IMR-90 (cell line): ENCODE measurements at regions not wholly inside any gene's neighbourhood (a gene's known extent, or its start where the extent isn't known, plus 50 kb on each side); places are given as distances from the start of the nearest gene placed in this dataset.

ENCODE experiments used
- ATAC-seq: fragments of 200-7000 bp; cut with Tn5 transposase; 2 replicates; pipeline ENCODE4 v1.9.1; 2020; ENCODE audit warnings: low read depth, mild to moderate bottlenecking, moderate library complexity
- BruUV-seq: library from RNA; stranded (reverse); fragments of 400-500 nt; replicated peaks from 2 replicates; lab custom pipeline; 2021; lab: Mats Ljungman, UMichigan
- CTCF ChIA-PET: fragments of 300-600 bp; formaldehyde crosslinking; extraction: SDS; loops from one replicate; lab custom pipeline; 2021; ENCODE audit warnings: antibody characterized with exemption; lab: Yijun Ruan, JAX
- POLR2A ChIA-PET: fragments of 300-600 bp; sonication (Branson Sonifier 250); formaldehyde crosslinking; loops from one replicate; lab custom pipeline; 2022; ENCODE audit warnings: antibody characterized with exemption; ENCODE audit not compliant: unreplicated experiment; lab: Charles Lee
- DNase-seq: peaks from one replicate; pipeline ENCODE4 v3.0.0; 2013
- H2AFZ ChIP-seq: replicated peaks from 2 replicates; pipeline ENCODE3; 2013; ENCODE audit warnings: low read length, mild to moderate bottlenecking; ENCODE audit not compliant: poor library complexity
- H2AK5ac ChIP-seq: 2 replicates; pipeline ENCODE4 v1.6.1; 2013; ENCODE audit warnings: low read depth, low read length, inconsistent platforms
- H2AK9ac ChIP-seq: replicated peaks from 2 replicates; pipeline ENCODE3; 2013; ENCODE audit warnings: mild to moderate bottlenecking, low read depth, low read length, moderate library complexity; ENCODE audit not compliant: poor library complexity
- H2BK120ac ChIP-seq: 2 replicates; pipeline ENCODE4 v1.6.1; 2013; ENCODE audit warnings: low read depth, low read length, inconsistent platforms
- H2BK15ac ChIP-seq: 3 replicates; pipeline ENCODE4 v1.6.1; 2013; ENCODE audit warnings: low read depth, low read length, inconsistent platforms
- H2BK20ac ChIP-seq: 2 replicates; pipeline ENCODE4 v1.6.1; 2013; ENCODE audit warnings: low read depth, mild to moderate bottlenecking, inconsistent platforms, low read length, moderate library complexity
- H2BK5ac ChIP-seq: 2 replicates; pipeline ENCODE4 v1.6.1; 2013; ENCODE audit warnings: mild to moderate bottlenecking, low read depth, low read length, inconsistent platforms; ENCODE audit not compliant: poor library complexity, severe bottlenecking
- H3K14ac ChIP-seq: replicated peaks from 2 replicates; pipeline ENCODE4 v1.6.1; 2013; ENCODE audit warnings: low read depth, low read length, inconsistent platforms
- H3K18ac ChIP-seq: 2 replicates; pipeline ENCODE4 v1.6.1; 2013; ENCODE audit warnings: low read depth, low read length, control low read depth
- H3K23ac ChIP-seq: 2 replicates; pipeline ENCODE4 v1.6.1; 2013; ENCODE audit warnings: low read depth, low read length, inconsistent platforms
- H3K27ac ChIP-seq: 2 replicates; pipeline ENCODE4 v1.5.1; 2013; ENCODE audit warnings: mild to moderate bottlenecking, control low read depth, low read length; ENCODE audit not compliant: insufficient read depth
- H3K27me3 ChIP-seq: 2 replicates; pipeline ENCODE4 v1.6.1; 2013; ENCODE audit warnings: low read length; ENCODE audit not compliant: control insufficient read depth, insufficient read depth
- H3K36me3 ChIP-seq: 2 replicates; pipeline ENCODE4 v1.6.1; 2013; ENCODE audit warnings: low read length, mixed read lengths; ENCODE audit not compliant: control insufficient read depth, insufficient read depth
- H3K4ac ChIP-seq: 2 replicates; pipeline ENCODE4 v1.6.1; 2013; ENCODE audit warnings: low read depth, low read length, inconsistent platforms
- H3K4me1 ChIP-seq: 2 replicates; pipeline ENCODE4 v1.6.1; 2013; ENCODE audit warnings: low read length, mixed read lengths; ENCODE audit not compliant: control insufficient read depth, insufficient read depth
- H3K4me2 ChIP-seq: 2 replicates; pipeline ENCODE4 v1.6.1; 2013; ENCODE audit warnings: low read depth, mild to moderate bottlenecking, control low read depth, low read length, moderate library complexity
- H3K4me3 ChIP-seq: 2 replicates; pipeline ENCODE4 v1.5.1; 2013; ENCODE audit warnings: low read depth, mild to moderate bottlenecking, control low read depth, low read length, moderate library complexity; ENCODE audit not compliant: insufficient read depth
- H3K56ac ChIP-seq: 2 replicates; pipeline ENCODE4 v1.6.1; 2013; ENCODE audit warnings: low read length, inconsistent platforms; ENCODE audit not compliant: insufficient read depth; ENCODE audit errors: extremely low read depth
- H3K79me1 ChIP-seq, 2 experiments: 2 replicates each; pipeline ENCODE4 v1.6.1; 2013; ENCODE audit warnings: low read length in 2 of 2, inconsistent platforms in 1 of 2, low read depth in 1 of 2
- H3K9ac ChIP-seq: 2 replicates; pipeline ENCODE4 v1.6.1; 2013; ENCODE audit warnings: low read depth, low read length, control low read depth
- H3K9me1 ChIP-seq: 2 replicates; pipeline ENCODE4 v1.6.1; 2013; ENCODE audit warnings: low read length, inconsistent platforms; ENCODE audit not compliant: insufficient read depth
- H3K9me3 ChIP-seq: 2 replicates; pipeline ENCODE4 v1.6.1; 2013; ENCODE audit warnings: low read length; ENCODE audit not compliant: control insufficient read depth, insufficient read depth
- H4K20me1 ChIP-seq: 2 replicates; pipeline ENCODE4 v1.6.1; 2013; ENCODE audit warnings: low read length, inconsistent platforms; ENCODE audit not compliant: insufficient read depth
- H4K5ac ChIP-seq: 2 replicates; pipeline ENCODE4 v1.6.1; 2013; ENCODE audit warnings: mild to moderate bottlenecking, low read depth, low read length, control low read depth
- H4K8ac ChIP-seq, 2 experiments: 2 replicates each; pipeline ENCODE4 v1.6.1; 2013; ENCODE audit warnings: low read depth in 2 of 2, low read length in 2 of 2, control low read depth in 1 of 2, inconsistent platforms in 1 of 2
- H4K91ac ChIP-seq: 2 replicates; pipeline ENCODE4 v1.6.1; 2013; ENCODE audit warnings: low read depth, low read length, inconsistent platforms; ENCODE audit not compliant: insufficient read depth
- BHLHE40 ChIP-seq: fragments of 150-350 bp; IDR thresholded peaks from 2 replicates; pipeline ENCODE4 v1.6.1; 2016; ENCODE audit warnings: mild to moderate bottlenecking, low read depth, low read length
- CTCF ChIP-seq: conservative IDR thresholded peaks from 2 replicates; pipeline ENCODE4 v1.5.1; 2012; ENCODE audit warnings: mild to moderate bottlenecking, low read depth, low read length, improper control_type of control experiment
- ELK1 ChIP-seq: fragments of 150-350 bp; IDR thresholded peaks from 2 replicates; pipeline ENCODE4 v1.6.1; 2016; ENCODE audit warnings: low read depth, mild to moderate bottlenecking, low read length, moderate library complexity, borderline replicate concordance
- FOS ChIP-seq: fragments of 150-350 bp; IDR thresholded peaks from 2 replicates; pipeline ENCODE4 v1.6.1; 2016; ENCODE audit warnings: low read depth, low read length
- MAFK ChIP-seq: IDR thresholded peaks from 2 replicates; pipeline ENCODE4 v1.6.1; 2012; ENCODE audit warnings: low read depth, low read length, improper control_type of control experiment
- MAZ ChIP-seq: IDR thresholded peaks from 2 replicates; pipeline ENCODE4 v1.6.1; 2012; ENCODE audit warnings: low read depth, mild to moderate bottlenecking, low read length, improper control_type of control experiment, moderate library complexity, borderline replicate concordance
- MXI1 ChIP-seq: IDR thresholded peaks from 2 replicates; pipeline ENCODE4 v1.6.1; 2012; ENCODE audit warnings: low read depth, mild to moderate bottlenecking, low read length, moderate library complexity, borderline replicate concordance
- NFE2L2 ChIP-seq: fragments of 150-350 bp; IDR thresholded peaks from 2 replicates; pipeline ENCODE4 v1.6.1; 2016; ENCODE audit warnings: low read depth, mild to moderate bottlenecking, low read length
- POLR2A ChIP-seq: IDR thresholded peaks from 2 replicates; pipeline ENCODE4 v1.6.1; 2012; ENCODE audit warnings: mild to moderate bottlenecking, low read depth, low read length
- RAD21 ChIP-seq: IDR thresholded peaks from 2 replicates; pipeline ENCODE4 v1.6.1; 2012; ENCODE audit warnings: low read length, improper control_type of control experiment
- RCOR1 ChIP-seq: IDR thresholded peaks from 2 replicates; pipeline ENCODE4 v1.6.1; 2012; ENCODE audit warnings: mild to moderate bottlenecking, low read length, improper control_type of control experiment; ENCODE audit not compliant: insufficient replicate concordance
- RFX5 ChIP-seq: IDR thresholded peaks from 2 replicates; pipeline ENCODE4 v1.8.0; 2012; ENCODE audit warnings: low read depth, mild to moderate bottlenecking, low read length, moderate library complexity
- SMC3 ChIP-seq: fragments of 150-350 bp; IDR thresholded peaks from 2 replicates; pipeline ENCODE4 v1.6.1; 2016; ENCODE audit warnings: low read depth, mild to moderate bottlenecking, antibody characterized with exemption, low read length, moderate library complexity
- USF2 ChIP-seq: fragments of 150-350 bp; IDR thresholded peaks from 2 replicates; pipeline ENCODE4 v1.6.1; 2017; ENCODE audit warnings: mild to moderate bottlenecking, antibody characterized with exemption, low read length, low read depth
- WGBS, 2 experiments: methylation state at CpG; one replicate each; pipeline versions ENCODE4 v1.1.5 to v1.1.7; 2013; ENCODE audit warnings: missing lambda C conversion rate in 2 of 2; ENCODE audit not compliant: insufficient read length in 1 of 2; ENCODE audit errors: extremely low coverage in 2 of 2; 5-methylcytosine and 5-hydroxymethylcytosine counted together
- dilution Hi-C: fragments of 300-500 bp; cut with HindIII; formaldehyde crosslinking; loops from one replicate; pipeline ENCODE4 v1.14.3; 2018; ENCODE audit warnings: low sequenced_read_pairs; ENCODE audit not compliant: unreplicated experiment
- in situ Hi-C: fragments of 300-500 bp; cut with MboI; formaldehyde crosslinking; loops from 3 replicates; pipeline ENCODE4 v1.14.3; 2019; ENCODE audit warnings: low sequenced_read_pairs, inconsistent platforms, mixed read lengths
- intact Hi-C: fragments of 100-400 bp; cut with micrococcal nuclease; formaldehyde crosslinking; loops from 2 replicates; pipeline ENCODE4 v1.10.0; 2022

GRCh38 chr3:188974856-188975599 is 196.7 kb upstream of the TPRG1 start:
- no peaks in the 10 kb centered on the region for H3K9me1 ChIP-seq
- H2BK20ac ChIP-seq: peak overlapping the region; percentile 34; the same call in 1 of the 2 replicates
- 0 out of 2 replicates have a peak overlapping the region, but pooled peaks have one; percentile 10 for H3K4me3 ChIP-seq
- no peak overlapping the region; a peak in 1 of 4 replicates for H4K8ac ChIP-seq
- H3K4me1 ChIP-seq: peaks cover 14% of the 10 kb centered on the region
- CTCF ChIA-PET: no interaction called here
- no peak overlapping the region; the same call in 1 of the 2 replicates for H3K9ac ChIP-seq
- peak overlapping the region; percentile 85 for H3K4me2 ChIP-seq
- no peaks in the 10 kb centered on the region for H3K79me1 ChIP-seq
- ATAC-seq (peak; percentile 70), DNase-seq (peak; percentile 64)
- H2AK9ac ChIP-seq: no peak overlapping the region
- 0 out of 2 replicates have a peak, but pooled peaks cover 6% of the 10 kb centered on the region for H4K20me1 ChIP-seq
- no TSS peak for BruUV-seq
- intact Hi-C loops: loop anchor here (5.0 kb wide), 2 partner anchors 67 to 172 kb away; no protein-coding TSS in a partner anchor
- no peaks in the 10 kb centered on the region for H3K9me3 ChIP-seq
- H2AFZ ChIP-seq: peak overlapping the region; percentile 12
- peak overlapping the region; percentile 25; the same call in 1 of the 2 replicates for H2BK120ac ChIP-seq
- peaks cover 11% of the 10 kb centered on the region for H3K27me3 ChIP-seq
- peak overlapping the region; percentile 25; the same call in 1 of the 2 replicates for H3K18ac ChIP-seq
- H4K5ac ChIP-seq: no peak overlapping the region
- no peak overlapping the region for H3K56ac ChIP-seq
- H2BK15ac ChIP-seq: no peak overlapping the region
- no peak overlapping the region for H4K91ac ChIP-seq
- no peaks in the 10 kb centered on the region for H3K36me3 ChIP-seq
- no CpG with 5 or more reads among the region's 10 CpGs for WGBS, 2 experiments
- no peak overlapping the region for H3K4ac ChIP-seq
- peak overlapping the region; percentile 31; the same call in 1 of the 2 replicates for H2AK5ac ChIP-seq
- in situ Hi-C loops: loop anchor here (25.0 kb wide), 1 partner anchor 938 kb away; no protein-coding TSS in a partner anchor
- peak overlapping the region; percentile 79; the same call in 1 of the 2 replicates for H3K14ac ChIP-seq
- dilution Hi-C loops: no loop called here
- H3K27ac ChIP-seq: peak overlapping the region; percentile 39; the same call in 1 of the 2 replicates
- POLR2A ChIA-PET: no interaction called here
- no peak overlapping the region for H2BK5ac ChIP-seq
- H3K23ac ChIP-seq: peak overlapping the region; percentile 72
- TF ChIP-seq CTCF: no peak
- no peak for TF ChIP-seq RFX5
- no peak for TF ChIP-seq MXI1
- no peak for TF ChIP-seq ELK1
- no peak for TF ChIP-seq BHLHE40
- TF ChIP-seq FOS: no peak
- TF ChIP-seq NFE2L2: no peak
- TF ChIP-seq MAZ: no peak
- TF ChIP-seq POLR2A: no peak
- no peak for TF ChIP-seq SMC3
- TF ChIP-seq USF2: no peak
- TF ChIP-seq RCOR1: no peak
- no peak for TF ChIP-seq MAFK
- TF ChIP-seq RAD21: no peak
